Stimulated activated CD4-positive, alpha-beta T cell treated with anti-CD3 and anti-CD28 coated beads, Interleukin-2, amount 100 ng/mL, for 48 hours (primary cell): ENCODE measurements at regions not wholly inside any gene's neighbourhood (a gene's known extent, or its start where the extent isn't known, plus 50 kb on each side); places are given as distances from the start of the nearest gene placed in this dataset.
"Not testable (repeated sequence)": the region's sequence is repeated elsewhere in the genome, so short reads cannot be mapped to it uniquely, and the experiment has no call there.

Source experiments
- DNase-seq, 2 donors: peaks; one replicate each; pipeline ENCODE4 v3.0.0-alpha.2; 2020

DNA sequence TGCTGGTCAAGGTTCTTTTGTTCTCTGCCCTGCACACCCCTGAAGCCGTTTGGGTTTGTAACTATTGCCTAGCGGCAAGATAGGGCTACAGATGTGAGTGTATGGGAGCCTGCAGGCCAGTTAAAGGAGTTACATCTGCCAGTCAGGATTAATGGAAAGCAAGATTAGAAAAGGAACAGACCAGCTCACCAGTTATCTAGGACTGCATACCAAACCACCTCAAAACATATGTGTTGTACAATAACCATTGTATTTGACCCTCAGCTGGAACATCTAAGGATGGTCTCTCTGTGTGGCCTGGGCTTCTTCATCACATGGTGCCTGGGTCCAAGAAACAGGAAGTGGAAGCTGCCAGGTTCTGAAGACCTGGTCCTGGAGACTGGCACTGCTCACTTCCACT lies 52.5 kb upstream of the FBXO28 start:
- no peak for DNase-seq

DNA sequence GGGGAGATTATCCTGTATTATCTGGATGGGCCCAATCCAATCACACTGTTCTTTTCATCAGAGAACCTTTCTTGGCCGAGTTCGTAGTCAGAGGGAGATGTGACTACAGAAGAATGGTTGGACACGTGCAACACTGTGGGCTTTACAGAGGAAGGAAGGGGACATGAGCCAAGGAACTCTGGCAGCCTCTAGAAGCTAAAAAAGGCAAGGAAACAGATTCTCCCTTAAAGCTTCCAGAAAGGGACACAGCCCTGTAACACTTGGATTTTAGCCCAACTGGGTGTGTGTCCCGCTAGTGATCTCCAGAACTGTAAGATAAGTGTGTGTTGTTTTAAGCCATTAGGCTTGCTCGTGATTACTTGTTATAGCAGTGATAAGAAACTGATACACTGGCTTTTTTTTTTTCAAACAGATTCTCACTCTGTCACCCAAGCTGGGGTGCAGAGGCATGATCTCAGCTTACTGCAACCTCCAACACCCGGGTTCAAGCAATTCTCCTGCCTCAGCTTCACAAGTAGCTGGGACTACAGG lies 53.9 kb upstream of the FBXO28 start:
- DNase-seq, result no peak

DNA sequence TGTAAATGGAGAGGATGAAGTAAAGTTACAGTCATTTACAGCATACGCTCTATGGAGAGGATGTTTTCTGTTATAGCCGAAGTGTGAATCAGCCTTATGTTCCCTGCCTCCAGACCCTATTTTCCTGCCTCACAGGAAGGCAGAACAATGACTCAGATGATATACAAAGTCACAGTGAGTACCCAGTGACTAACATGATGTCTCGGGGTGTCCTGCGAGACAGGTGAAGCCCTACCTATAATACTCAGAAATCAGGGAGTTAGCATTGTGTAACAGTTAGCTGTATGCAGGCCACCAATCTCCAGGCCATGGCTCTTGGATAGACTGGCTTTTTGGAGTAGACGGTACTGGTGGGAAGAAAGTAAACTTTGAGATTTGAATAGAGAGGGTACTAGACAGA lies 55.6 kb upstream of the FBXO28 start:
- DNase-seq, result no peak

DNA sequence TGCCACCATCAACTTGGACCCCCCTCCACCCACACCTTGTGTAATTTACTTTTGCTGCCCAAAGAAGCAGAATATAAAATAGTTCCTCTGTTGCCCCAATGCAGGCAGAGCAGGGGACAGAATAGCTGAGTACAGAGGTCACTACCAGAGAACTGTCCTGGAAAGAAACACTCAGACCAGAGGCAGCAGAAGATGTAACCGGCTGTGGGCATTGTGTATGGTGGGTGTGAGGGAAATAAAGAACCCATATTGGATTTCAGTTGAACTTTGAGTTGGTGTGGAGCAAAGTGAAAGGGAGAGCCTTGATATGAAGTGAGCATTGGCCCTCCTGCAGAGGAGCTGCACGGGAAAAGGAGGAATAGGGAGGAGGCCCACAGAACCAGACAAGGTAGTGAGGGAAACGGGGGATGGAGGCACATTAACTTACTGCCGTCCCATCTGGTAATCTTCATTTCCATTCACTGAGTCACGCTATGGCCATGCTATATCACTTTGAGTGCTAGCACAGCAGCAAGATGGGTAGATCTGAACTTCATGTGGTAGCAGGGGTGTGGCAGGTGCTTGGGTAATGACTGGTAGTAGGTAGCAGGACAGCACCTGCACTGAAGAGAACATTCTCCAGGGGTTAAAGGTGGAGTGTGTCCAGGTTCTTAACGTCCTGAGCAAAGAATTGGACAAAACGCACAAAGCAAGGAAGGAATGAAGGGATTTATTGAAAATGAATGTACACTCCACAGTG lies 56.3 kb upstream of the FBXO28 start:
- no peak for DNase-seq

DNA sequence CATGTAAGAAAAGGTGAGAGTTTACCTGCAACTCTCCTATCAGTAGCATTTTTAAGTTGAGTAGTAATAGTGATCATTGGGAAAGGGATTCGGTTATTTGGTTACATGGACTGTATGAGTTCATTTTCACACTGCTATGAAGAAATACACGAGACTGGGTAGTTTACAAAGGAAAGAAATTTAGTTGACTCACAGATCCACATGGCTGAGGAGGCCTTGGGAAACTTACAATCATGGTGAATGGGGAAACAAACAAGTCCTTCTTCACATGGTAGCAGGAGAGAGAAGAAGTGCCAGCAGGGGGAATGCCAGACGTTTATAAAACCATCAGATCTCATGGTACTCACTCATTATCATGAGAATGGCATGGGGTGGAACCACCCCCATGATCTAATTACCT lies 59.3 kb upstream of the FBXO28 start:
- no peak for DNase-seq

DNA sequence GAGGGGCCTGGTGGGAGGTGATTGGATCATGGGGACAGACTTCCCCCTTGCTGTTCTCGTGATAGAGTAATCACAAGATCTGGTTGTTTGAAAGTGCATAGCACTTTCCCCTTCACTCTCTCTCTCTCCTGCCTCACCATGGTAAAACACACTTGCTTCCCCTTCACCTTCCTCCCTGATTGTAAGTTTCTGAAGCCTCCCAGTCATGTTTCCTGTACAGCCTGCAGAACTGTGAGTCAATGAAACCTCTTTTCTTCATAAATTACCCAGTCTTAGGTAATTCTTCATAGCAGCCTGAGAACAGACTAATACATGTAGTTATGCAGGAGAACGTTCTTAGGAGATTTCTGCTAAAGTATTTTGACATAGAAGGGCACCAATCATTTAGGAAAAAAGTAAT lies 59.9 kb upstream of the FBXO28 start:
- no peak for DNase-seq

DNA sequence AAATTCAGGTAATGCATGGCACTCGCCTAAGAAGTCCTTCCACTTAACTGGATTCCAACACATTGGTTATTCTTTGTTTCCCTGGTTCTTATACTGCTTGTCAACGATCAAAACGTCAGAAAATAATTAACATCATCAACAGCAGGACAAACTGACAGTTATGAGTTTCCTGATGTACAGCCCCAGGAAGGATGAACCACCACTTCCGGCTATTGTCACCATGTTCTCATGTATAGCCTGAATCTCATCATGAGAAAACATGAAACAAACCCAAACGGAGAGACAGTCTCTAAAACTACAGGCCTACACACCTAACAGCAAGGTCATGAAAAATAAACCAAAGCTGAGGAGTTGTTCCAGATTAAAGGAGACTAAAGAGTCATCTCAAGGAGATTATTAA lies 60.5 kb upstream of the FBXO28 start:
- DNase-seq, result no peak

DNA sequence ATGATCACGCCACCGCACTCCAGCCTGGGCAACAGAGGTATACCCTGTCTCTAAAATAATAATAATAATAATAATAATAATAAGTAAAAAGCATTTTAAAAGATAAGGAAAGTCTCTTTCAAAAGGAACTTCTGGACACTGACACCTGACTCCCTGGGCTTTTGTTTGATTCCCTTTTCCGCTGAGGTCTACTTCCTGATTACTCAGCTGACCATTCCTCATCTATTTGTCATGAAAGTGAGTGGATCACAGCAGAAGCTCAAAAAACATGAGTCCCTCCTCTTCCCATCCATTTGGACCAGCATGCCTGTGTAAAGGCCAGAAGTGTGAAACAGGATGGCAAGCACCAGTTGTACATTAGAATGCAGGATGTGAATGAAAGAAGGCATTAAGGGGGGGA lies 61.1 kb upstream of the FBXO28 start:
- DNase-seq, result no peak

DNA sequence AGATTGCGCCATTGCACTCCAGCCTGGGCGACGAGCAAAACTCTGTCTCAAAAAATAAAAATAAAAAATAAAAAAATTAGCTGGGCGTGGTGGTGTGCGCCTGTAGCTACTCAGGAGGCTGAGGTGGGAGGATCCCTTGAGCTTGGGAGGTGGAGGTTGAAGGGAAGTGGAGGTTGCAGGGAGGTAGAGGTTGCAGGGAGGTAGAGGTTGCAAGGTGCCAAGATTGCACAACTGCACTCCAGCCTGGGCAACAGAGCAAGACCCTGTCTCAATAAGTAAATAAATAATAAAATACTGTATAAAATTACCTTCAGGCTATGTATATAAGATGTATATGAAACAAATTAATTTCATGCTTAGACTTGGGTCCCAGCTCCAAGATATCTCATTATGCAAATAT lies 62.1 kb upstream of the FBXO28 start:
- not testable (repeated sequence) for DNase-seq

DNA sequence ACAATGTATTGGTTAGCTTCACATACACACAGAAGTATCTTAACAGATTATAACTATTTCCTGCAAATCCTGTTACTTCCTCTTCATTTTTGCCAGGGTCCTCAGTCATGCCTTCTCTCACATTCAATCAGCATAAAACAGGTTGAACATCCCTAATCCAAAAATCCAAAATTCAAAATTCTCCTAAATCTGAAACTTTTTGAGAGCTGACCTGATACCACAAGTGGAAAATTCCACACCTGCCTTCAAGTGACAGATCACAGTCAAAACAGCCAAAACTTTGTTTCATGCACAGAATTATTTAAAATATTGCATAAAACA lies 62.9 kb upstream of the FBXO28 start:
- no peak for DNase-seq

DNA sequence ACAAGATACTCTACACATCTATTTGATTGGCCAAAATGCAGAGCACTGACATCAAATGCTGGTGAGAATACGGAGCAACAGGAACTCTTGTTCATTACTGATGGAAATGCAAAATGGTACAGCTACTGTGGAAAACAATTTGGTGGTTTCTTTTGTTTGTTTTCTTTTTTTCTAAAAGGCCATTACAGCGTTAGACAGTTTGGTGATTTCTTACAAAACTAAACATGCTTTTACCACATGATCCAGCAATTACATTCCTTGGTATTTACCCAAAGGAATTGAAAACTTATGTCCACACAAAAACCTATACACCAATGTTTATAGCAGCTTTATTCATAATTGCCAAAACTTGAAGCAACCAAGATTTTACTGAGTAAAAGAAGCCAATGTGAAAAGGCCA lies 66.4 kb upstream of the FBXO28 start:
- no peak for DNase-seq

DNA sequence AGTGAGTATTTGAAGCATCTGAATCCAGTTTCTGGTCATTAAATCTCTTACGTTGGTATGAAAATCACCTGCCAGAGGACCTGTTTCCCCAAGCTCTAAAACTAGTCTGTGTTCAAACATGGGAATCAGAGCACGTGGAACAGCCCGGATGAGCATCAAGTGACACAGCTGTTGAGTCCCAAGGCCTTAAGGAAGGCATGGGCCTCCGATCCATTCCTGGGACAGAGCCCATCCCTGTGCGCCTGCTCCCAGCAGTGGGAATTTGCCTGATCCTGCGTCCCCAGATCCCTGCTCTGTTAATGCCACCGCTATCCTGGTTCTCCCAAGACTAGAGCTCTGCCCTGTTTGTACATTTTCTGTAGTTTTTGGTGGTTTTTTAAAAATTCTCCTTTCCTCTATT lies 68.4 kb upstream of the FBXO28 start:
- no peak for DNase-seq

DNA sequence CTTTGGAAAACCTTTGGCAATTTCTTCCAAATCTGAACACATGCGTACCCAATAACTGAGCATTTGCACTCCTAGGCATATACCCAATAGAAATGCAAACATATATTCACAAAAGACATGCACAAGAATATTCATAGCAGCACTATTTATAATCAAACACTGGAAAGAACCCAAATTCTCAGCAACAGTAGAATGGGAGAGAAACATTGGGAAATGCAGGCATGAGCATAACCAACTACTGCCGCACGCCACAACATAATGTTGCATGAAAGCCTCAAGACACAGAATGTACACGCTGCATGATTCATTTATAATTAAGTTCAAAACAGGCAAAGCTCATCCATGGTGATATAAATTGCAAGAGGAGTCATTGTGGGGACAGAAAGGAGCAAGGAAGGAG lies 69.5 kb upstream of the FBXO28 start:
- no peak for DNase-seq

DNA sequence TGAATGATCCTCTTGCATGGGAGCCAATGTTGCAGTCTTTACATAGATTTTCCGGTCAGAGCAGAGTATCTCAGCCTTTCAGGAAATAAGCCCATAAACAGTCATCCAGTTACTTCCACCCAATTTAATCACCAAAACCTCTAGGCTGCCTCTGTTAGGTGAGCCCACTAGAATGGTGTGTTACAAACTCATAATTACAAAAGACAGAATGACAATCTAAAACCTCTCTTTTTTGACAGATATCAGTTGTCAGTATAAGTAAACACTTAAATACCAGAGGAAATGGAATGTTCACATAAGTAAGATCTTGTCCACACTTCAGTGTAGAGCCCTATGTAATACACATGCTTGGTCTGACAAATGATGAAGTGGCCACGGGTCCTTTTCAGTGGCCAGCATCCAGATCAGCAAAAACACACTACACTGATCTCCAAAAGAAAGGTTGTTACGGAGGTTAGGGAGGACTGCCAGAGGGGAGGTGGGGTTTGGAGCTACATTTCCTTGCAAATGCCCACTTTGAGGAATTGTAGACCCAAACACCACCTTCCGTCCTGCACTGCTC lies 71.3 kb upstream of the FBXO28 start:
- no peak for DNase-seq

DNA sequence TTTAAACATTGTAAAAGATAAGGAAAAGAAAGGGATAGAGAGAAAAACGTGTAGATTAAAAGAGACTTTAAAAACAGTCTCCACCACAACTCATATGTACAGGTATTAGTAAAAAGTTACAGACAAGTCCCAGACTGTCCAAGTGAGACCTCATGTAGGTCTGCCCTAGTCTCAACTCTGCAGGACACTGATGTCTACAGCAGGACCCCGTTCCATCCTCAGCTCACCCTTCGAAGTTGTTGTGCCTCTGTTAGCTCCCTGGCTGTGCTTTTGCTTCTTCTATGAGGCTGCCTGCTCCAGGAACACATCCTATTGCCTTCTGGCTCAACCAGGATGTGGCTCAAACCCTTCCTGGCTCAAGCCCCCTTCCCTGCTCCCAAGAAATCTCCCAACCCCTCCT lies 72.9 kb upstream of the FBXO28 start:
- no peak for DNase-seq

DNA sequence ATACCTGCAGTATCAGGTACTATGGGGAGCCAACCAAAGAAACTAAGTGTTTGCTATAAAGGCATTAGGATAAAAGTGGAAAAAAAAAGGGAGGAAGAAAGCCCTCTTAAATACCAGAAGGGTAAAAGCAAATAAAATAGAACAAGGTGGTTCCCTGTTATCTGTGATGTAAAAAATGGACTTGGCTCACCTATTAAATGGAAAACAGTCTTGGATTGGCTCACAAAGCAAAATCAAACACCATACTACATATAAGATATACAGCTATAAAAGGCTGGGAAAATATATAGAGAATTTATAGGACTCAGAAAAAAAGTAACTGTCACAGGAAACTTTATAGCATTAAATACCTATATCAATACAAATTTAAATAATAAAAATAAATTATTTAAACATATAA lies 73.5 kb upstream of the FBXO28 start:
- DNase-seq, result not testable (repeated sequence)

DNA sequence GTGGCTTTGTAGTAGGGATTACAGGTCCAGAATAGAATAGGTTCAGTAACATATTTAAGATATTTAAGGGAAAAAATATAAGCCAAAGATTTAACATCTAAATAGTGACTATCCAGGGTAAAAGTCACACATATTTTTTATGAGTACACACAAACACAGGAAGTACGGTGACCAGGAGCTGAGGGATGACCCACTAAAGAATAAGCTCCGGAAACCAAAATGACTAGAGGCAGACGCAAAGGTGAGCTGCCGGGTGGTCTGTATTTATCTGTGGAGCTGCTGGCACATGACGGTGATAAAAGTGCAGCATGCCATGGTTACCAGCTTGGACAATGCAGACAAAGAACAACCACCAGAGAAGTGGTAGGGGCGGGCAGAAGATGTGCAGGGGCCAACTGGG lies 73.9 kb upstream of the FBXO28 start:
- not testable (repeated sequence) for DNase-seq

DNA sequence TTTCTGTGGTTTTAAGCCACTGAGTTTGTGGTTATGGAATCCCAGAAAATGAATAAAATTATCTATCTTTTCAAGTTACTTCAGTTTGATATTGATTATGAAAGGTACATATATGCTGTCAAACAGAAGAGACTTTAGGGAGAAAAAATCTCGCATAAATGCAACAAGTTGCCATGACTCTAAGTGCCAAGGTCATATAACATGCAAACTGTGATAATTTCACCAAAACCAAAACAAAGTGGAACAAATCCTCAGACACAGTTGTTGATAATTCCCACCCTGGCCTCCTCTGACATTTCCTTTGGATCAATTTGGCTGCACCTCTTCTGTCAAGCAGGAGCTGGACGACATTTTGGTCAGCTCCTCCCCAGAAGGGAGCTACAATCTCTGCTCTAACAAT lies 75.1 kb upstream of the FBXO28 start:
- DNase-seq, result not testable (repeated sequence)

DNA sequence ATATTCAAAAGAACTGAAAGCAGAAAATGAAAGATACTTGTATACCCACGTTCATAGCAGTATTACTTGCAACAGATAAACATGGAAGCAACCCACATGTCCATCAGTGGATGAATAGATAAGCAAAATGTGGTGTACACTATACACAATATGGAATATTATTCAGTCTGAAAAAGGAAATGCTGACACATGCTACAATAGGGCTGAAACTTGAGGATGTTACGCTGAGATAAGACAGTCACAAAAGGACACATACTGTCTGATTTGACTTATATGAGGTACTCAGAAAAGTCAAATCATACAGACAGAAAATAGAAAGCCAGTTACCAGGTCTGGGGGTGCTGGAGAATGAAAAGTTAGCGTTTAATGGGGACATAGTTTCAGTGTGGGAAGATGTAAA lies 76.5 kb upstream of the FBXO28 start:
- not testable (repeated sequence) for DNase-seq

DNA sequence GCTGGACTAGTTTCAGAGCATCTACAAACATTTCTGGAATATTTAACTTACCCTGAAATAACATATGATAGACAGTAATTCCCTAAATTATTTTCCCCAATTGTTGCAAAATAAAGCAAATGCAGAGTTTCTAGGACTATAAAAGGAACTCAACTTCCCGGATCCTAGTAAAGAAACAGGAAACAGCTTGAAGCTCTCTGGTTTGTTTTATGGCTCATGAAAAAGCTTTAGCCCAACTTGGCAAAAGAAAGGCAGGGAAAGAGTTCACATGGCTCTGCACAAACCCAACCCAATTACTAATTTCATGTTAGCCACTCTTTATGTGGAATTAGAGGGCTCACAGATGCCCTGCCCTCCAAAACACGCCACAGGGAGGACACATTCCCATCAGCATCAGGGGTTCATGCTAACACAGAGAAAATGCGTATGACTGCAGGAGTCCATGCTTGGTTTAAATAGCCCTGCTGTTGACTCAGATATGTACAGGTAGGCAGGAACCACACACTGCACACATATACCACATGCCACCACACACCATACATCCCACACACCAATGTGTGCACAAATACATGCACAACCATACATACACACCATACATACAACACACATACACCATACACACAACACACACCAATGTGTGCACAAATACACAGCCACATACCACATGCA lies 81.2 kb upstream of the FBXO28 start:
- not testable (repeated sequence) for DNase-seq

DNA sequence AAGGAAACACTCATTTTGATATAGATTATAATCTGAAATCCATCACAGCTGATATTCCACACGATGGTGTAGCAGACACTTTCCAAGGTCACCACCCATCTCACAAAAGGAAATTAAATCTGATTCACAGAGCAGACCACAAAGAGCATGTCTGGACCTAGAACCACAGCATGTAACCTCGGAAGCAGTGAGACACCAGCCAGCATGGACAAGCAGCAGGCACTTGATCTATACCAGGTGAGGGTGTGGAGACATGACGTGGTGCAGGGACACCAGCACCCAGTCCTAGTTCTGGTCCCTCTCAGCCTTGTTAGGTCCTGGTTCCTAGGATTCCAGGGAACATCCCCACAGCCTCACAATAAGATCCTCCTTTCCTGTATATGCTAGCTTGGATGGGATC lies 81.9 kb upstream of the FBXO28 start:
- not testable (repeated sequence) for DNase-seq

DNA sequence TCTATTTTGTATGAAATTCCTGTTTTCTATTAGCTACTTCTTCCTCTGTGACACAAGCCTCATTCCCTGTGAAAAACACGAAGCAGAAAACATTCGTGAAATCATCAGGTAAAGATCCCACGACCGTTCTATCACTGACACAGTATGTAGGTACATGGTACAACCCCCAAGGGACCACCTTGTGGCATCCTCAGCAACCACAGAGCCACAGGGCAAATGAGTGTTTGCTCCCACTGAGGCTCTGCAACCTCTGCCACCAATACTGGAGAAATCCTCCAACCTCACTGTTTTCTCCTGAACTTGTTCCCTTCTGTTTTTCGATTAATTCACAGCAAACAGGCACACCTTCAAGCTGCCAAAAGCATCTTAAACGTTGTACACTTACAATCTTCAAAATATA lies 83.7 kb upstream of the FBXO28 start:
- DNase-seq, result not testable (repeated sequence)

DNA sequence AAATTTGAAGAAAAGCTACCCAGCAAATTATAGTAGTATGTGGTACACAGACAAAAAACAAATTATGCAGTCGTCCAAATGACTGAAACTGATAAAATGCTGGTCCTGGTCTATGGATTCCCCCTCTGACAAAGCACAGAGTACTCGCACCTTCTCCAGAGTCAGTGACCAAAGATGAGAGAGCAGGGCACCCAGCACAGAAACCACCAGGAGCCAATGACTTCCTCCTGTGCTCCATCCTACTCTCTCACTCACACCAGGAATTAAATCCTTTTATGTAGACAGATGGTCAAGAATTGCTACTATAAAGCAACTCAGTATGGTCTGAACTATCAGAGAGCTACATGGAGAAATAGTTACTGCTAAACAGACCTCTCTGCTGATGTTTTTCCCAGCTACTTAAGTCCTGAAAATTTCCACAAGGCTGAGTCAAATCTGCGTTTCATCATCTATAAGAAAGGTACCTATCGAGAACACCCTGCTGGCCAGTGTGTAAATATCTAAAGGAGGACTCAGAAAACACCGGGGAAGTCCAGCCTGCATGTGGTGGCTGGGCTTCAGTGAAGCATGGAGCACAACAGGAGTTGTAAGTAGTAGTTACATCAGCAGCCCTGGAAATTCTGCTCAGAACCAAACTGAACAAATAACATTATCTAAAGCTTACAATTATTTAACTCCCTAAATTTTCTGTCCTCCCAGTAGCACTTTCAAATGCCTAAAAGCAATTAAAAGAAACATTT lies 84.5 kb upstream of the FBXO28 start:
- not testable (repeated sequence) for DNase-seq

DNA sequence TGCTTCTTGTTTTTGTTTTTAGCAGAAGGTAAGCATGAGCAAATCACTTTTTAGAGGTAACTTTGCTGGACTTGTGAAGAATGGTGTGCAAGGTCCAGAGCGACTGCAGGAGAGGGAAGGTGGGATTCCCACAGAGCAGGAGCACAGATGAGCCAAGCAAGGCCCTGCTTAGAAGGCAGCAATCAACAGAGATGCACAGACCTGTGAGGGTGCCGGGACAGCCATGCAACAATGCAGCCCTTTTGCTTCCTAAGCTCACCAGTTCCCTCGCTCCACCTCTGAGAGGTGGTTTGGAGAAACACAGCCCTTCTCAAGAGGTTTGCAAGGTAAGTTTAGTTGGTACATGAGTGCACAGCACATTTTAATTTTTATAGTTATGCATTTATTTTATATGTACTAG lies 85.1 kb upstream of the FBXO28 start:
- DNase-seq, result not testable (repeated sequence)
